Lower lobe of right lung (tissue), 2 donors: ENCODE measurements at regions not wholly inside any gene's neighbourhood (a gene's known extent, or its start where the extent isn't known, plus 50 kb on each side); places are given as distances from the start of the nearest gene placed in this dataset.
"Not testable (repeated sequence)": the region's sequence is repeated elsewhere in the genome, so short reads cannot be mapped to it uniquely, and the experiment has no call there.

Experiments used
- ATAC-seq, 2 donors: fragments of 200-7000 bp; cut with Tn5 transposase; one replicate each; pipeline ENCODE4 v1.9.1; 2020 to 2022; ENCODE audit warnings: mild to moderate bottlenecking in 2 of 2, moderate library complexity in 2 of 2
- DNase-seq: peaks from one replicate; pipeline ENCODE4 v3.0.0-alpha.2; 2020
- H3K27ac ChIP-seq: fragments of 200-600 bp; one replicate; pipeline ENCODE4 v1.8.0; 2022
- H3K27me3 ChIP-seq: fragments of 200-600 bp; one replicate; pipeline ENCODE4 v1.8.0; 2022; ENCODE audit warnings: low read depth
- H3K36me3 ChIP-seq: fragments of 200-600 bp; one replicate; pipeline ENCODE4 v1.8.0; 2022; ENCODE audit warnings: mild to moderate bottlenecking
- H3K4me1 ChIP-seq: fragments of 200-600 bp; one replicate; pipeline ENCODE4 v1.8.0; 2022
- H3K4me3 ChIP-seq: fragments of 200-600 bp; one replicate; pipeline ENCODE4 v1.8.0; 2022; ENCODE audit warnings: mild to moderate bottlenecking
- H3K9me3 ChIP-seq: fragments of 200-600 bp; one replicate; pipeline ENCODE4 v1.8.0; 2022
- CTCF ChIP-seq: fragments of 200-600 bp; IDR thresholded peaks from one replicate; pipeline ENCODE4 v1.8.0; 2022; ENCODE audit warnings: antibody characterized with exemption, mild to moderate bottlenecking
- intact Hi-C: fragments of 100-400 bp; cut with DNase I; formaldehyde crosslinking; loops from one replicate; pipeline ENCODE4 v1.11.0; 2022
- donor health status: DM: no; HTN: yes; CAD: no; lungs with severe emphysema.

- Histone ChIP-seq H3K27ac (no peak overlapping the region), H3K36me3 (no peaks in the 10 kb centered on the region), H3K4me1 (no peaks in the 10 kb centered on the region), H3K4me3 (no peak overlapping the region), H3K9me3 (no peaks in the 10 kb centered on the region), H3K27me3 (no peaks in the 10 kb centered on the region)
- ATAC-seq (no peak), DNase-seq (no peak)
- TF ChIP-seq CTCF, result no peak
- intact Hi-C loops, result no loop called here
Measured at GRCh38 chr18:67402543-67402942, 114.0 kb downstream of the DSEL start.

- no peak for TF ChIP-seq CTCF
Measured at GRCh38 chr18:67400502-67401117, 115.9 kb downstream of the DSEL start.

GRCh38 chr18:67386032-67386431, 130.5 kb downstream of the DSEL start:
- H3K9me3 ChIP-seq, result no peaks in the 10 kb centered on the region
- no peak for DNase-seq
- no peak for ATAC-seq
- H3K4me3 ChIP-seq, result no peak overlapping the region
- no peak for TF ChIP-seq CTCF
- H3K27ac ChIP-seq, result no peak overlapping the region
- intact Hi-C loops, result no loop called here
- H3K27me3 ChIP-seq, result no peaks in the 10 kb centered on the region
- H3K36me3 ChIP-seq, result no peaks in the 10 kb centered on the region
- H3K4me1 ChIP-seq, result no peaks in the 10 kb centered on the region

More at GRCh38 chr18:67400502-67401117, 115.9 kb downstream of the DSEL start:
- no peaks in the 10 kb centered on the region for H3K36me3 ChIP-seq
- H3K27ac ChIP-seq, result no peak overlapping the region
- DNase-seq (no peak), ATAC-seq (no peak)
- peaks cover under 1% of the 10 kb centered on the region for H3K9me3 ChIP-seq
- no peaks in the 10 kb centered on the region for H3K4me1 ChIP-seq
- H3K27me3 ChIP-seq, result no peaks in the 10 kb centered on the region
- H3K4me3 ChIP-seq, result no peak overlapping the region
- intact Hi-C loops, result no loop called here

GRCh38 chr18:67385455-67385854, 131.1 kb downstream of the DSEL start:
- DNase-seq, result no peak
- no peak for ATAC-seq
- Histone ChIP-seq H3K9me3 (no peaks in the 10 kb centered on the region), H3K27me3 (no peaks in the 10 kb centered on the region), H3K4me1 (no peaks in the 10 kb centered on the region), H3K4me3 (no peak overlapping the region), H3K27ac (no peak overlapping the region), H3K36me3 (no peaks in the 10 kb centered on the region)
- TF ChIP-seq CTCF, result no peak
- intact Hi-C loops, result no loop called here

- H3K36me3 ChIP-seq, H3K4me1 ChIP-seq, H3K27me3 ChIP-seq, H3K27ac ChIP-seq, H3K4me3 ChIP-seq, intact Hi-C loops, ATAC-seq, H3K9me3 ChIP-seq, DNase-seq: not testable (repeated sequence)
Measured at GRCh38 chr18:67384057-67384456, 132.5 kb downstream of the DSEL start.

GRCh38 chr18:67381608-67382150, 134.8 kb downstream of the DSEL start:
- Histone ChIP-seq H3K36me3 (no peaks in the 10 kb centered on the region), H3K27me3 (no peaks in the 10 kb centered on the region), H3K27ac (no peak overlapping the region), H3K4me1 (no peaks in the 10 kb centered on the region), H3K4me3 (no peak overlapping the region), H3K9me3 (no peaks in the 10 kb centered on the region)
- no peak for ATAC-seq
- TF ChIP-seq CTCF, result no peak
- no peak for DNase-seq
- intact Hi-C loops, result no loop called here
